HepG2 (cell line): ENCODE measurements at regions not wholly inside any gene's neighbourhood (a gene's known extent, or its start where the extent isn't known, plus 50 kb on each side); places are given as distances from the start of the nearest gene placed in this dataset.

Source experiments
- ATAC-seq: fragments of 200-7000 bp; cut with Tn5 transposase; 3 replicates; pipeline ENCODE4 v1.9.1; 2020; ENCODE audit warnings: mild to moderate bottlenecking, moderate library complexity
- BruUV-seq: library from RNA; stranded (reverse); fragments of 400-500 nt; replicated peaks from 2 replicates; lab custom pipeline; 2021; lab: Mats Ljungman, UMichigan
- CTCF ChIA-PET: fragments of 300-600 bp; formaldehyde crosslinking; extraction: SDS; loops from one replicate; lab custom pipeline; 2021; ENCODE audit warnings: low total read pairs, inconsistent platforms, low intra/inter-chr PET ratio; lab: Yijun Ruan, JAX
- POLR2A ChIA-PET: fragments of 350-600 bp; sonication (Branson Sonifier 250); formaldehyde crosslinking; loops from one replicate; lab custom pipeline; 2020; ENCODE audit warnings: antibody characterized with exemption, inconsistent platforms; lab: Yijun Ruan, JAX
- DNase-seq: peaks from one replicate; pipeline ENCODE4 v3.0.0-alpha.2; 2015; ENCODE audit warnings: low spot score
- FAIRE-seq: peaks from 3 replicates; lab custom pipeline; 2011; peaks lifted over from hg19 to GRCh38; lab: Jason Lieb, UNC
- H2AFZ ChIP-seq: one replicate; pipeline ENCODE4 v1.6.1; 2011; ENCODE audit warnings: low read length, inconsistent platforms
- H3K27ac ChIP-seq: fragments of 300-600 bp; 3 replicates; pipeline ENCODE4 v1.8.0; 2011; ENCODE audit warnings: mixed run types, mild to moderate bottlenecking, mixed read lengths, low read length, inconsistent platforms; ENCODE audit not compliant: insufficient read depth; ENCODE audit errors: extremely low read length
- H3K27me3 ChIP-seq, 2 experiments: fragments of 200-600 bp in 1 of 2; 2 replicates in 1 of 2; 3 replicates in 1 of 2; pipeline versions ENCODE4 v1.6.0 to v1.8.0; 2011; ENCODE audit warnings: low read length in 2 of 2, mild to moderate bottlenecking in 2 of 2, moderate library complexity in 2 of 2, inconsistent platforms in 1 of 2; ENCODE audit not compliant: insufficient read depth in 2 of 2, control insufficient read depth in 1 of 2
- H3K36me3 ChIP-seq, 2 experiments: fragments of 200-600 bp in 1 of 2; replicated peaks in 1 of 2; 2 replicates in 1 of 2; 3 replicates in 1 of 2; pipeline versions ENCODE4 v1.5.1 to v1.8.0; 2011; ENCODE audit warnings: low read length in 2 of 2, inconsistent platforms in 1 of 2; ENCODE audit not compliant: insufficient read depth in 2 of 2, control insufficient read depth in 1 of 2
- H3K4me1 ChIP-seq: 2 replicates; pipeline ENCODE4 v1.5.1; 2012; ENCODE audit warnings: low read length, inconsistent platforms; ENCODE audit not compliant: insufficient read depth
- H3K4me2 ChIP-seq: 2 replicates; pipeline ENCODE4 v1.6.0; 2011; ENCODE audit warnings: low read depth, low read length, inconsistent platforms
- H3K4me3 ChIP-seq, 3 experiments: fragments of 200-600 bp in 1 of 3; sonication (generic), shearing (Covaris generic) in 1 of 3; replicated peaks in 1 of 3; 2 replicates each; pipeline ENCODE4 v1.5.1; 2011 to 2016; ENCODE audit warnings: low read length in 3 of 3, inconsistent platforms in 2 of 3, low read depth in 2 of 3, mild to moderate bottlenecking in 2 of 3, control low read depth in 1 of 3, mixed read lengths in 1 of 3; ENCODE audit not compliant: insufficient read depth in 1 of 3
- H3K79me2 ChIP-seq: one replicate; pipeline ENCODE4 v1.6.1; 2011; ENCODE audit warnings: low read length, inconsistent platforms; ENCODE audit not compliant: insufficient read depth
- H3K9ac ChIP-seq: 2 replicates; pipeline ENCODE4 v1.6.0; 2011; ENCODE audit warnings: mild to moderate bottlenecking, low read depth, low read length, inconsistent platforms; ENCODE audit not compliant: insufficient read depth
- H3K9me3 ChIP-seq: 2 replicates; pipeline ENCODE4 v1.5.1; 2012; ENCODE audit warnings: mild to moderate bottlenecking, low read length
- H4K20me1 ChIP-seq: 2 replicates; pipeline ENCODE4 v1.6.0; 2011; ENCODE audit warnings: inconsistent platforms, mild to moderate bottlenecking, low read length, moderate library complexity; ENCODE audit not compliant: insufficient read depth
- CEBPB ChIP-seq: IDR thresholded peaks from 2 replicates; pipeline ENCODE4 v1.6.1; 2011; ENCODE audit warnings: low read depth, low read length, improper control_type of control experiment, borderline replicate concordance
- FOXA1 ChIP-seq, 2 experiments: fragments of 450-650 bp in 1 of 2; sonication (generic) in 1 of 2; formaldehyde crosslinking in 1 of 2; IDR thresholded peaks; 2 replicates each; pipeline versions ENCODE4 v1.4.0 to v1.6.1; 2016 to 2020; ENCODE audit warnings: missing genetic modification reagents in 1 of 2
- FOXP1 ChIP-seq, 2 experiments: fragments of 450-650 bp in 1 of 2; IDR thresholded peaks; 2 replicates each; pipeline ENCODE4 v1.6.1; 2017 to 2018; ENCODE audit warnings: antibody characterized with exemption in 1 of 2
- FOXP4 ChIP-seq: sonication (generic); formaldehyde crosslinking; IDR thresholded peaks from 2 replicates; pipeline ENCODE4 v1.4.0; 2020; ENCODE audit warnings: missing genetic modification reagents
- HMGXB3 ChIP-seq: sonication (generic); formaldehyde crosslinking; IDR thresholded peaks from 2 replicates; pipeline ENCODE4 v1.4.0; 2020; ENCODE audit warnings: missing genetic modification reagents, borderline replicate concordance
- TARDBP ChIP-seq: sonication (generic); formaldehyde crosslinking; IDR thresholded peaks from 2 replicates; pipeline ENCODE4 v1.8.0; 2022; ENCODE audit warnings: mild to moderate bottlenecking, missing genetic modification reagents
- ZNF407 ChIP-seq: sonication (generic); formaldehyde crosslinking; IDR thresholded peaks from one replicate; pipeline ENCODE4 v1.5.1; 2020; ENCODE audit warnings: mild to moderate bottlenecking, missing genetic modification reagents; ENCODE audit errors: not compliant biosample characterization
- ZNF576 ChIP-seq: sonication (generic); formaldehyde crosslinking; IDR thresholded peaks from 2 replicates; pipeline ENCODE4 v1.4.0; 2020; ENCODE audit warnings: mild to moderate bottlenecking, missing genetic modification reagents
- ZNF652 ChIP-seq: IDR thresholded peaks from 2 replicates; pipeline ENCODE4 v1.6.1; 2016; ENCODE audit warnings: low read depth, borderline replicate concordance
- WGBS: methylation state at CpG from one replicate; pipeline ENCODE4 v1.1.6; 2017; ENCODE audit warnings: low lambda C conversion rate; 5-methylcytosine and 5-hydroxymethylcytosine counted together
- in situ Hi-C: cut with HindIII; loops from 2 replicates; pipeline ENCODE4 v1.10.0; 2017; ENCODE audit warnings: low pct_unique_long_range_greater_than_20kb; ENCODE audit not compliant: extremely low pct_ligation_motif_present
- intact Hi-C: fragments of 100-400 bp; cut with micrococcal nuclease; formaldehyde crosslinking; loops from one replicate; pipeline ENCODE4 v1.10.0; 2022; ENCODE audit not compliant: unreplicated experiment

GRCh38 chr5:96087939-96088338, 126.3 kb upstream of the ELL2 start:
- Histone ChIP-seq H3K9ac (no peak overlapping the region), H3K9me3 (no peaks in the 10 kb centered on the region), H4K20me1 (no peaks in the 10 kb centered on the region), H3K79me2 (no peaks in the 10 kb centered on the region), H2AFZ (no peak overlapping the region), H3K4me3 (no peak overlapping the region), H3K36me3 (no peaks in the 10 kb centered on the region), H3K27ac (no peak overlapping the region), H3K4me1 (peaks cover 37% of the 10 kb centered on the region), H3K4me2 (no peak overlapping the region), H3K27me3 (no peaks in the 10 kb centered on the region)
- ATAC-seq = no peak; the same call in 2 of the 3 replicates
- no peak for DNase-seq
- in situ Hi-C loops (no loop called here), intact Hi-C loops (no loop called here)
- no TSS peak for BruUV-seq
- CTCF ChIA-PET = no interaction called here
- peak; percentile 8 for FAIRE-seq
- TF ChIP-seq FOXP1 (IDR thresholded peaks at IDR 0.05) = no peak
- peak; percentile 10; the same call in 1 of the 2 replicates for TF ChIP-seq FOXP1 (CRISPR knock-in tag; IDR thresholded peaks at IDR 0.05)
- TF ChIP-seq HMGXB3 (CRISPR knock-in tag) = no peak
- no peak for TF ChIP-seq ZNF407 (CRISPR knock-in tag)
- TF ChIP-seq FOXP4 (CRISPR knock-in tag) = 0 out of 2 replicates have a peak, but pooled peaks have one; percentile 13
- TF ChIP-seq CEBPB = 0 out of 2 replicates have a peak, but pooled peaks have one; percentile 7
- no peak for TF ChIP-seq ZNF576
- no peak for TF ChIP-seq FOXA1 (IDR thresholded peaks at IDR 0.05)
- TF ChIP-seq FOXA1 (CRISPR knock-in tag; IDR thresholded peaks at IDR 0.05) = 0 out of 2 replicates have a peak, but pooled peaks have one; percentile 12
- peak; percentile 85 for TF ChIP-seq ZNF652
- TF ChIP-seq TARDBP = no peak
- POLR2A ChIA-PET = interaction anchor here (1.3 kb wide), 1 partner anchor 9 kb away, joined by 4 read pairs; no protein-coding TSS in a partner anchor
- whole genome bisulfite sequencing = 28% methylated on average over 3 of the region's 3 CpGs
